ENCODE measurements at regions not wholly inside any gene's neighbourhood (a gene's known extent, or its start where the extent isn't known, plus 50 kb on each side); places are given as distances from the start of the nearest gene placed in this dataset.

- BruUV-seq (replicated peaks), result no TSS peak
- CTCF ChIA-PET, result no interaction called here
- intact Hi-C loops (cut with micrococcal nuclease; ENCODE audit: unreplicated experiment), result no loop called here
- no peaks in the 10 kb centered on the region for H3K36me3 ChIP-seq (ENCODE audit: control insufficient read depth, insufficient read depth, low read length)
- Mint-ChIP-seq H3K27me3 (ENCODE audit: insufficient read depth, unreplicated experiment) (peaks cover 6% of the 10 kb centered on the region), H3K27ac (ENCODE audit: unreplicated experiment) (no peak overlapping the region), H3K36me3 (ENCODE audit: insufficient read depth, unreplicated experiment) (no peaks in the 10 kb centered on the region), H3K4me1 (ENCODE audit: low read depth, unreplicated experiment) (no peaks in the 10 kb centered on the region), H3K4me3 (ENCODE audit: unreplicated experiment) (no peak overlapping the region), H3K9me3 (ENCODE audit: unreplicated experiment) (no peaks in the 10 kb centered on the region)
- H3K4me3 ChIP-seq (ENCODE audit: low read depth, low read length), result no peak overlapping the region
- TF ChIP-seq CTCF (IDR thresholded peaks at IDR 0.05; ENCODE audit: insufficient read depth in 1 of 2, low read depth in 1 of 2, low read length in 1 of 2, severe bottlenecking in 1 of 2, unreplicated experiment in 1 of 2), result no peak
- DNase-seq, result no peak
- POLR2A ChIA-PET, result no interaction called here
- no peaks in the 10 kb centered on the region for H3K4me1 ChIP-seq
- H3K9me3 ChIP-seq, result no peaks in the 10 kb centered on the region
- H3K27me3 ChIP-seq (replicated peaks; ENCODE audit: control insufficient read depth, insufficient read depth, low read length), result no peaks in the 10 kb centered on the region
Measured at GRCh38 chr21:27590271-27590670, 623.4 kb upstream of the ADAMTS5 start.

GRCh38 chr21:27589781-27590180 lies 622.9 kb upstream of the ADAMTS5 start:
- no peaks in the 10 kb centered on the region for H3K36me3 ChIP-seq (ENCODE audit: control insufficient read depth, insufficient read depth, low read length)
- H3K4me3 Mint-ChIP-seq (ENCODE audit: unreplicated experiment), result no peak overlapping the region
- BruUV-seq (replicated peaks), result no TSS peak
- no peaks in the 10 kb centered on the region for H3K9me3 ChIP-seq
- H3K27ac Mint-ChIP-seq (ENCODE audit: unreplicated experiment), result no peak overlapping the region
- no peaks in the 10 kb centered on the region for H3K4me1 ChIP-seq
- no peaks in the 10 kb centered on the region for H3K27me3 ChIP-seq (replicated peaks; ENCODE audit: control insufficient read depth, insufficient read depth, low read length)
- no peak overlapping the region for H3K4me3 ChIP-seq (ENCODE audit: low read depth, low read length)
- H3K4me1 Mint-ChIP-seq (ENCODE audit: low read depth, unreplicated experiment), result no peaks in the 10 kb centered on the region
- no peak for DNase-seq
- TF ChIP-seq CTCF (IDR thresholded peaks at IDR 0.05; ENCODE audit: insufficient read depth in 1 of 2, low read depth in 1 of 2, low read length in 1 of 2, severe bottlenecking in 1 of 2, unreplicated experiment in 1 of 2), result no peak
- no peaks in the 10 kb centered on the region for H3K9me3 Mint-ChIP-seq (ENCODE audit: unreplicated experiment)
- peaks cover 6% of the 10 kb centered on the region for H3K27me3 Mint-ChIP-seq (ENCODE audit: insufficient read depth, unreplicated experiment)
- ChIA-PET CTCF (no interaction called here), POLR2A (no interaction called here)
- intact Hi-C loops (cut with micrococcal nuclease; ENCODE audit: unreplicated experiment), result no loop called here
- no peaks in the 10 kb centered on the region for H3K36me3 Mint-ChIP-seq (ENCODE audit: insufficient read depth, unreplicated experiment)

GRCh38 chr21:27586986-27587385 lies 620.1 kb upstream of the ADAMTS5 start:
- peaks cover 6% of the 10 kb centered on the region for H3K27me3 Mint-ChIP-seq (ENCODE audit: insufficient read depth, unreplicated experiment)
- H3K9me3 ChIP-seq, result no peaks in the 10 kb centered on the region
- no peaks in the 10 kb centered on the region for H3K36me3 ChIP-seq (ENCODE audit: control insufficient read depth, insufficient read depth, low read length)
- no peak overlapping the region for H3K4me3 Mint-ChIP-seq (ENCODE audit: unreplicated experiment)
- no TSS peak for BruUV-seq (replicated peaks)
- intact Hi-C loops (cut with micrococcal nuclease; ENCODE audit: unreplicated experiment), result no loop called here
- no peaks in the 10 kb centered on the region for H3K4me1 ChIP-seq
- no peak overlapping the region for H3K27ac Mint-ChIP-seq (ENCODE audit: unreplicated experiment)
- H3K4me1 Mint-ChIP-seq (ENCODE audit: low read depth, unreplicated experiment), result no peaks in the 10 kb centered on the region
- H3K27me3 ChIP-seq (replicated peaks; ENCODE audit: control insufficient read depth, insufficient read depth, low read length), result no peaks in the 10 kb centered on the region
- no peak for DNase-seq
- H3K9me3 Mint-ChIP-seq (ENCODE audit: unreplicated experiment), result no peaks in the 10 kb centered on the region
- no peaks in the 10 kb centered on the region for H3K36me3 Mint-ChIP-seq (ENCODE audit: insufficient read depth, unreplicated experiment)
- no peak overlapping the region for H3K4me3 ChIP-seq (ENCODE audit: low read depth, low read length)
- ChIA-PET CTCF (no interaction called here), POLR2A (no interaction called here)
- TF ChIP-seq CTCF (IDR thresholded peaks at IDR 0.05; ENCODE audit: insufficient read depth in 1 of 2, low read depth in 1 of 2, low read length in 1 of 2, severe bottlenecking in 1 of 2, unreplicated experiment in 1 of 2), result no peak

Data from Caco-2 (cell line).